Mucosa of rectum (tissue), 2 donors: ENCODE measurements at regions not wholly inside any gene's neighbourhood (a gene's known extent, or its start where the extent isn't known, plus 50 kb on each side); places are given as distances from the start of the nearest gene placed in this dataset.

Experiments
- H3K27ac ChIP-seq, 2 donors: one replicate each; pipeline ENCODE4 v1.7.0; 2013; ENCODE audit warnings: inconsistent platforms in 2 of 2, low read depth in 2 of 2, low read length in 2 of 2
- H3K27me3 ChIP-seq, 2 donors: one replicate each; pipeline ENCODE4 v1.7.0; 2013; ENCODE audit warnings: low read length in 2 of 2; ENCODE audit not compliant: control insufficient read depth in 2 of 2, insufficient read depth in 2 of 2
- H3K36me3 ChIP-seq, 2 donors: one replicate each; pipeline ENCODE4 v1.7.0; 2013; ENCODE audit warnings: low read length in 2 of 2; ENCODE audit not compliant: control insufficient read depth in 2 of 2, insufficient read depth in 2 of 2
- H3K4me1 ChIP-seq, 2 donors: one replicate each; pipeline ENCODE4 v1.7.0; 2013; ENCODE audit warnings: low read length in 2 of 2, mild to moderate bottlenecking in 1 of 2; ENCODE audit not compliant: control insufficient read depth in 2 of 2, insufficient read depth in 2 of 2
- H3K4me3 ChIP-seq, 2 donors: one replicate each; pipeline ENCODE4 v1.7.0; 2013; ENCODE audit warnings: low read length in 2 of 2
- H3K9ac ChIP-seq, 2 donors: one replicate each; pipeline ENCODE4 v1.7.0; 2013; ENCODE audit warnings: low read length in 2 of 2, low read depth in 1 of 2, mild to moderate bottlenecking in 1 of 2
- H3K9me3 ChIP-seq, 2 donors: one replicate each; pipeline ENCODE4 v1.7.0; 2013; ENCODE audit warnings: low read length in 2 of 2; ENCODE audit not compliant: control insufficient read depth in 2 of 2
- donor health status: healthy.
- donor health status: Normal muscosa, but diverticular disease.

DNA sequence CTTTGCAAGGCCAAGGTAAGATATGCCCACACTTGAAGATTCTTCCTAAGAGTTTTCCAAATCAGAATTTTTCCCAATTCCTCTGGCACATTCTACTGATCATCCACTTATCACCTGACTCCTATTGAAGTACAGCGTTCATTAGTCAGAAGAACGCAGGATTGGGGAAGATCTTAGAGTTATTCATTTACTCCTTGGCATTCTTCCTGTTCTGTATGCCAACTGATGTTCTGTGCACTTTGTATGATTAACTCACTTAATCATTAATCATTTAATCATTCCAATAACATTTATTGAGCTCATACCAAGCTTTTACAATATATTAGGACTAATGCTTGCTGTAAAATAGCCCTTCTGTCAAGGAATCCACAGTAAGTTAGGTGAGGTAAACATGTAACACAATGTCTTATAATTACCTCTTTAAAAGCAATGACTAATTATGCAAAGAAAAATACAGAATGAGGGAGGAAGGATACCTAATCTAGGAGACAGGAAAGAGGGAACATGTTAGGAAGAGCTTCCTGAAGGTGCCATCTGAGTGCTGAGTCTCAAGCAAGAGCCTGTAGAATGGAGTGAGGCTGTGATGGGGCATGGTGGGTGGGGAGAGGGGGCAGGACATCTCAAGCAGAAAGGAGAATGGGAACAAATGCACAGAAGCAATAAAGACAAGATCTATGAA is 71.1 kb upstream of the DPT start:
- Histone ChIP-seq H3K27me3 (no peaks in the 10 kb centered on the region), H3K9ac (no peak overlapping the region), H3K27ac (no peak overlapping the region), H3K4me3 (no peak overlapping the region), H3K4me1 (peaks cover 0 to 10% of the 10 kb centered on the region in 2 donors), H3K36me3 (no peaks in the 10 kb centered on the region), H3K9me3 (no peaks in the 10 kb centered on the region)

DNA sequence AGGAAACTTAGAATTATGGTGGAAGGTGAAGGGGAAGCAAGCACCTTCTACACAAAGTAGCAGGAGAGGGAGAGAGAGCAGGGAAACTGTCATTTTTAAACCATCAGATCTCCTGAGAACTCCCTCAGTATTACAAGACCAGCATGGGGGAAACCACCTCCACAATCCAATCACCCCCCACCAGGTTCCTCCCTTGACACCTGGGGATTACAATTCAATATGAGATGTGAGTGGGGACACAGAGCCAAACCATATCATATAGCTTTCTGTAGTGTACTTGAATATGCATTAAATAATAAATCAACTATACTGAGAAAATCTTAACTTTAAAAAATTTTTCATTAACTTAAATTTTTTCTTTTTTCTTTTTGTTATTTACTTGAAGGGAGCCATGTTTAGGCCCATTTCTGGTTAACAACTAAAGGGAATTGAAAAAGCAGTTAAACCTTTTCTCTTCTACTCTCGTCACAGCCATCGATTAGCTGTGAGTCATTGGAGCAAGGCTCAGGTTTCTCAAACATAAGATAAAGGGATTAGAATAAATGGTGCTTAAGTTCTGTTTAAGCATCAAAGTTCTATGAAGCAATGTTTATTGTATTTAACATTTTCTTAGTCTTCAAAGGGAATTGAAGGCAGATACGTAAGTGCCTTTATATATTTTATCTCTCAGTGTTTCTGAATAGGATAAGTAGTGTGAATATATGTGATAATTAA is 72.2 kb upstream of the DPT start:
- H3K9me3 ChIP-seq, result no peaks in the 10 kb centered on the region
- no peaks in the 10 kb centered on the region for H3K27me3 ChIP-seq
- H3K4me3 ChIP-seq, result no peak overlapping the region
- H3K27ac ChIP-seq, result no peak overlapping the region
- H3K9ac ChIP-seq, result no peak overlapping the region
- peaks cover 0 to 10% of the 10 kb centered on the region in 2 donors for H3K4me1 ChIP-seq
- no peaks in the 10 kb centered on the region for H3K36me3 ChIP-seq

DNA sequence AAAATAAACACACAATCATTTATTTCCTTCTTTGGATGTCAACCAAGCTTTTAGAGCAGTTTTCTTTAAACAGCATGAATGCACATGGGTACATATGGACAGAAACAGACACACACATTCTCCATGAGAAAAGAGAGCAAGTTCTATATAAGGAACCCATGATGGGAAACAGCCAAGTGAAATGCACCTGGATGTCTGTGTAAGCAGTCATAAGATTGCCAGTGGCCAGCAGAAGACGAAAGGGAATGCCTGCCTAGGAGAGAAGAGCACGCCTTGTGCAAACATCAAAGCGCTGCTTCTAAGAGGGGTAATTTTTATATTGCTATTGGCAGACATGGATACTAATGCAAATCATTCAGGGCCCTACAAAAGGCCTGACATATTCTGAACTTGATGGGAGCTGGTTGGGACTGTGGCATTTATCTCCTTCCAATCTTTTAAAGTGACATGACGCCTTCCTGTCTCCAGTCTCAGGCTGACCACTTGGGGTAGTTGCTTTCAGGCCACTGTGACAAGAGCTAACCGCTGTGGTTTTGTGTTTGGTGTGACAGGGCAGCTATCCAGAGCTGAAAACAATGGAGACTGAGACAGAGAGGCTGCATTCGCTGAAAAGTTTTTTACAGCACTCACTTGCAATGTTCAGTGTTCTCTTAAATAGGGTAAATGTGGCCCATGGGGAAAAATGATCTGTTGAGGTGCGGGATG is 75.0 kb upstream of the DPT start:
- Histone ChIP-seq H3K4me1 (peaks cover 0 to 10% of the 10 kb centered on the region in 2 donors), H3K27ac (no peak overlapping the region), H3K9me3 (no peaks in the 10 kb centered on the region), H3K36me3 (no peaks in the 10 kb centered on the region), H3K27me3 (no peaks in the 10 kb centered on the region), H3K4me3 (no peak overlapping the region), H3K9ac (no peak overlapping the region)

DNA sequence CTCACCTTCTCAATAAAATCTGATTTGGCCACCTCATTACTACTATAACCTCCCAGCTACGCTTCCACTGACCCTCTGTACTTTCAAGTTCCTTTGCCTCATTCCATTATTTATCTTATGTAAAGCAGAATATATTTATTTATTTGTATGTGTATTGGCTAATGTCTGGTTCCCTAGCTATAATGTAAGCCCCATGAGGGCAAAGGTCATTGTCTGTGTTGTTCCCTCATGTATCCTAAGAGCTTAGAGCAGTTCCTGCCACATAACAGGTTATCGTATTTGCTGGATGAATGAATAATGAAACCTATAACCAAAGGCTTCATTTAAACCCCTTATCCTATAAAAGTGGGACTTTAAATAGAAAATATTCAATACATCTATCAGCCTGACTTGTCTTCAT is 77.9 kb upstream of the DPT start:
- H3K4me3 ChIP-seq, result no peak overlapping the region
- no peak overlapping the region for H3K9ac ChIP-seq
- H3K9me3 ChIP-seq, result no peaks in the 10 kb centered on the region
- no peaks in the 10 kb centered on the region for H3K27me3 ChIP-seq
- H3K27ac ChIP-seq, result no peak overlapping the region
- H3K4me1 ChIP-seq, result peaks cover 0 to 10% of the 10 kb centered on the region in 2 donors
- no peaks in the 10 kb centered on the region for H3K36me3 ChIP-seq

DNA sequence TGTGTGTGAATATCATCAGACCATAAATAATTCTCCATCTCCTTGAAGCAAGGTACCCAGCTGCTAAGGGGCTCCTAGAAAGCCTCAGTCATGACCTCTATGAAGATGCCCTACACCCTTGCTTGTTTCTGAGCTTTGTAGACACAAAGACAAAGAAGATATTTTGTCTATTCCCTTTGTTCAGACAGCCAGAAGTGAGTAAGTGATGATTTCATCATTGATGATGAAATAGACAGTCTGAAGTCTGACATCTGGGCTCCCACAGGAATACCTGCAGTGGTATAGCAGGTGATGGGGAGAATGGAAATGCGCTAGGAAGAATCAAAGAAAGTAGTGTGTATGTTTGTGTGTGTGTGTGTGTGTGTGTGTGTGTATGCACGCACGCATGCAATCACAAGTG is 82.2 kb upstream of the DPT start:
- no peak overlapping the region for H3K4me3 ChIP-seq
- H3K27me3 ChIP-seq, result no peaks in the 10 kb centered on the region
- H3K36me3 ChIP-seq, result no peaks in the 10 kb centered on the region
- H3K4me1 ChIP-seq, result no peaks in the 10 kb centered on the region
- H3K27ac ChIP-seq, result no peak overlapping the region
- no peak overlapping the region for H3K9ac ChIP-seq
- no peaks in the 10 kb centered on the region for H3K9me3 ChIP-seq

DNA sequence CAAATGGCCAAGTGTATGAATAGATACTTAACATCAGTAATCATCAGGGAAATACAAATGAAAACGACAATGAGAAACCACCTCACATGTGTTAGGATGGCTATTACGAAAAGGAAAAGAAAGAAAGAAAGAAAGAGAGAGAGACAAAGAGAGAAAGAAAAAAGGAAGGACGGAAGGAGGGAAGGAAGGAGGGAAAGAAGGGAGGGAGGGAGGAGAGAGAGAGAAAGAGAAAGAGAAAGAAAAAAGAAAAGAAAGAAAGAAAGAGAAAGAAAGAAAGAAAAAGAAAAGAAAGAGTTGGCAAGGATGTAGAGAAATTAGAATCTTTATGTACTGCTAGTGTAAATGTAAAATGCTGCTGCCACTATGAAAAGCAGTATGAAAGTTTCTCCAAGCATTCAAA is 90.7 kb upstream of the DPT start:
- H3K9ac ChIP-seq, result no peak overlapping the region
- H3K27ac ChIP-seq, result no peak overlapping the region
- H3K36me3 ChIP-seq, result no peaks in the 10 kb centered on the region
- H3K9me3 ChIP-seq, result no peaks in the 10 kb centered on the region
- H3K27me3 ChIP-seq, result no peaks in the 10 kb centered on the region
- H3K4me1 ChIP-seq, result no peaks in the 10 kb centered on the region
- no peak overlapping the region for H3K4me3 ChIP-seq

DNA sequence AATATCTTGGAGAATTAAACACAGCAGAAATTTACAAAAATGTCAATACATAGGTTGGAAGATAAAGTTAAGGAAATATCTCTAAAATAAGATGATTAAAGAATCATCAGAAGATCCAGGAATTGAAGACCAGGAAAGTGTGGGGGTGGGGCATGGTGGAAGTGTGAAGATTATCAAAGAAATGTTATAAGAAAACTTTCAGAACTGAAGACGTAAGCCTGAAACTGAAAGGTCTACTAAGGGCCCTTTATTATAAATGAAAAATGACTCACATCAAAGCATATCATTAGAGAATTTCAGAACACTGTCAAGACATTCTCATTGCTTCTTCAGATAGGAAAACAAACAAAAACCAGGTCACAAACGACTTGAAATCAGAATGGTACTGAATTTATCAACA is 92.4 kb upstream of the DPT start:
- H3K9me3 ChIP-seq, result no peaks in the 10 kb centered on the region
- H3K36me3 ChIP-seq, result no peaks in the 10 kb centered on the region
- no peaks in the 10 kb centered on the region for H3K27me3 ChIP-seq
- no peak overlapping the region for H3K4me3 ChIP-seq
- no peak overlapping the region for H3K27ac ChIP-seq
- H3K4me1 ChIP-seq, result no peaks in the 10 kb centered on the region
- no peak overlapping the region for H3K9ac ChIP-seq

DNA sequence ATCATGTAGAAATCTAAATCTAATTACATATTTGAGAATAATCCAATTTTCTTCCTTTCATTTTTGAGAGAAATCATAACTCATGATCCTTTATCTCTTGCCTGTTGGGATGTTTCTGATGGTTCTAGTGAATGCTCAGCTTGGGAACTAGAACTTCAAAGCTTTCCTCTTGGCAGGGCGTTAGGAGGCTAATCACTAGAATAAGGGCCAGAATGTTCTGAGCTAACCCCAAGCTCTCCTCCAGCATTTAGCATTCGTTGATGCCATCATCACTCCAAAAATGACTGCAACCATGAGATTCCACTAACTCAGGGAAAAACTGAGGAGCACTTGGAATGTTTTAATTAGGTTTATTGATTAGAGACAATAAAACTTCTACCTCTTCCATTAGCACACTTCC is 93.9 kb upstream of the DPT start:
- H3K4me1 ChIP-seq, result no peaks in the 10 kb centered on the region
- H3K4me3 ChIP-seq, result no peak overlapping the region
- no peaks in the 10 kb centered on the region for H3K9me3 ChIP-seq
- no peaks in the 10 kb centered on the region for H3K36me3 ChIP-seq
- H3K27me3 ChIP-seq, result no peaks in the 10 kb centered on the region
- H3K9ac ChIP-seq, result no peak overlapping the region
- no peak overlapping the region for H3K27ac ChIP-seq

DNA sequence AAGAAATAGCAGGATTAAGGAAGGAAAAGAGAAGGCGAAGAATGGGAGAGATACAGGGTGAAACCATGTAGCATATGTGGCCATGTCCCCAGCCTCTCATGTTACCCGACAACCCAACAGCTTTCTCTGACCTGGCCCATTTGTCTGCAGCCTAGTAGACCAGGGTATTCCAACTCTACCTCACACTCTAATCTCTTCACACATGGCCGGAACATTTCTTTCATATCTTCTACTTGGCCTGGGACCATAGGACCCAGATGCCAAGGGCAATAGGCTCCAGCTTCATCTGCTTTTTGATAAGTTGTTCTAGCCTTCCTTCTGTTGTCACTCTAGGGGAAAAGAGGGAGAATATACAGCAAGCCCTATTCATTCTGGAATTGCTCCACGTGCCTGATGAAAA is 95.0 kb upstream of the DPT start:
- no peaks in the 10 kb centered on the region for H3K27me3 ChIP-seq
- H3K4me1 ChIP-seq, result no peaks in the 10 kb centered on the region
- no peaks in the 10 kb centered on the region for H3K36me3 ChIP-seq
- no peak overlapping the region for H3K4me3 ChIP-seq
- no peak overlapping the region for H3K27ac ChIP-seq
- H3K9me3 ChIP-seq, result no peaks in the 10 kb centered on the region
- H3K9ac ChIP-seq, result no peak overlapping the region

DNA sequence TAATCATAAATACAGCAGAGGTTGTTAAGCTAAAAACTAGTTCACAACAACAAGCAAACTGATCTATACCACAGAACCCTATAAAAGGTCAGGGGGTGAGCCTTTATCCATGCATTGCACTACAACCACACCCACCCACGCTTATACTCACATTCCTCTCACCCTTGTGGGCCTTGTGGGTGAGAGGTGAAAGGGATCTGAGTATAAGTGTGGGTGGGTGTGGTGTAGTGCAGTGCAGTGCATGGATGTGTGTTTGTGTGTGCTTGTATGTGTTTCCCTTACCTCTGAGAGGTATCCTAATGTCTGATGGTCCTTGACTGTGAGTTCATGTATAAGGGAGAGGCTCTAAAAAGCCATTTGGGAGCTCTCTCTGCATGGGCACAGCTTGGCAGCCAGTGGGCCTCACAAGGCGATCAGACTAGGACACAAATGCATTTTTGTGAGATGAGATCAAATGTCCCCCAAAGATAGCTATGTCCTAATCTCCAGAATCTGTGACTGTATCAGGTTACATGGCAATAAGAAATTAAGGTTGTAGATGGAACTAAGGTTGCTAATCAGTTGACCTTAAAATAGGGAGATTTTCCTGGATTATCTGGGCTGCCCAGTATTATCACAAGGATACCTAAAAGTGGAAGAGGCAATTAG is 95.5 kb upstream of the DPT start:
- H3K4me3 ChIP-seq, result no peak overlapping the region
- H3K27ac ChIP-seq, result no peak overlapping the region
- H3K9ac ChIP-seq, result no peak overlapping the region
- H3K9me3 ChIP-seq, result no peaks in the 10 kb centered on the region
- no peaks in the 10 kb centered on the region for H3K27me3 ChIP-seq
- no peaks in the 10 kb centered on the region for H3K4me1 ChIP-seq
- no peaks in the 10 kb centered on the region for H3K36me3 ChIP-seq
